Activated naive CD4-positive, alpha-beta T cell treated with anti-CD3 and anti-CD28 coated beads, Interleukin-2, amount 50 U/mL, for 72 hours (primary cell): ENCODE measurements at regions not wholly inside any gene's neighbourhood (a gene's known extent, or its start where the extent isn't known, plus 50 kb on each side); places are given as distances from the start of the nearest gene placed in this dataset.

Experiments used
- ATAC-seq, 2 donors: fragments of 150-1000 bp; cut with Tn5 transposase; 2 replicates each; pipeline ENCODE4 v1.10.0; 2021; ENCODE audit warnings: mild to moderate bottlenecking in 2 of 2, moderate library complexity in 2 of 2
- DNase-seq, 2 donors: peaks; one replicate each; pipeline ENCODE4 v3.0.0; 2021 to 2022; ENCODE audit warnings: low spot score in 2 of 2
- H3K27ac Mint-ChIP-seq, 2 donors: one replicate each; pipeline ENCODE4 v1.8.0; 2022; ENCODE audit warnings: mild to moderate bottlenecking in 2 of 2, mixed read lengths in 2 of 2
- H3K36me3 Mint-ChIP-seq, 2 donors: one replicate each; pipeline ENCODE4 v1.8.0; 2022; ENCODE audit warnings: mixed read lengths in 2 of 2
- H3K9me3 Mint-ChIP-seq, 2 donors: one replicate each; pipeline ENCODE4 v1.8.0; 2022; ENCODE audit warnings: mixed read lengths in 2 of 2

DNA sequence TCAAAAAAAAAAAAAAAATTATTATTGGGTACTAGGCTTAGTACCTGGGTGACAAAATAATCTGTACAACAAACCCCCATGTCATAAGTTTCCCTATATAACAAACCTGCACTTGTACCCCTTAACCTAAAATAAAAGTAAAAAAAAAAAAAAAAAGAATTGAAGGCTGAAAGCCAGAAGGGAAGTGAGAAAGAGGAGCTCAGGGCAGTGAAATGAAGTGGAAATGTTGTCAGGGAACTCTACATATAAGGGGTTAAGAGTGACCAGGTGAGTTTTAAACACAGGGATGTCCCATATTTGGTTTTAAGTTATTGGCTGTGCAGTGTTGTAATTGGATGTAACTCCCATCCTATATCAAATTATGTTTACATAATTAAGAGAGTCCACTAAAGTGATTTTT lies 85.7 kb upstream of the ABCD3 start:
- H3K36me3 Mint-ChIP-seq: no peaks in the 10 kb centered on the region
- no peak for ATAC-seq
- DNase-seq: no peak
- no peaks in the 10 kb centered on the region for H3K9me3 Mint-ChIP-seq
- H3K27ac Mint-ChIP-seq: no peak overlapping the region

GRCh38 chr1:94329986-94330385 lies 88.2 kb upstream of the ABCD3 start:
- H3K9me3 Mint-ChIP-seq: no peaks in the 10 kb centered on the region
- H3K36me3 Mint-ChIP-seq: no peaks in the 10 kb centered on the region
- ATAC-seq (no peak), DNase-seq (no peak)
- H3K27ac Mint-ChIP-seq: no peak overlapping the region

DNA sequence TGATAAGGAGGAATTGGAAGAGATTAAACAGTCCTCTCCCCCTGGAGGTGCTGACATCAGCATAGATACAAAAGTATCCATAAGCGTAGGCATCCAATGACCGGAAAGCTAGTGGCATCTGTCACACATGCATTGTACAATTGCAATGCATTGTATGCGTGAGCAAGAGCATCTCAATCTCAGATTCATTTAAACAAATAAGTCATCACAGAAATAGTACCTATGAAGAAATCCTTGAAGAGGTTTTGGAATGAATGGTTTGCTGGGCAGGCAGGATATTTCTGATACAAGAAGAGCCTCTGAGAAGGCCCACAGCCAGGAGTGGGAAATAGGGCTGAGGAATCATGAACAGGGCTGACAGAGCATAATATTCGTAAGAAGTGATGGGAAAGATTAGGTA lies 88.9 kb upstream of the ABCD3 start:
- ATAC-seq: no peak
- Mint-ChIP-seq H3K9me3 (no peaks in the 10 kb centered on the region), H3K27ac (no peak overlapping the region), H3K36me3 (no peaks in the 10 kb centered on the region)
- no peak for DNase-seq

GRCh38 chr1:94327001-94327690 lies 89.8 kb upstream of the ARHGAP29 start:
- Mint-ChIP-seq H3K36me3 (no peaks in the 10 kb centered on the region), H3K27ac (no peak overlapping the region), H3K9me3 (no peaks in the 10 kb centered on the region)
- DNase-seq (no peak), ATAC-seq (no peak)

DNA sequence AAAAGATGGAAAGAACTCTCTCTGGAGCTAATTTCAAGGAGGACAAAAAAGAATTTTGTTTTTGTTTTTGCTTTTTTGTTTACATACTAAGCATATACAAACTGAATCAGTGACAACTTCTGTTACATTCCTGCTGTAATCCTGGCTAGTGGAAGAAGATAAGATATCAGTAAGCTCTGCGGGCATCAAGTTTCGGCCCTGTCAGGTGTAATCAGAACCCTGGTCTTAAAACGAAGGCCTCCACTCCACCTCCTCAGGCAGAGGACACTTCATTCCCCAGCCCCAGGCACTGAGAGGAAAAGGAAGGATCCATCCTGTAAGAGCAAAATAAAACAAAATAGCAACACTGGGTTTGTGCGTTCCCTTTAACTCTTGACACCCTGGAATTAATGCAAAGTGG lies 88.9 kb upstream of the ARHGAP29 start:
- H3K27ac Mint-ChIP-seq: no peak overlapping the region
- no peak for DNase-seq
- no peaks in the 10 kb centered on the region for H3K36me3 Mint-ChIP-seq
- no peaks in the 10 kb centered on the region for H3K9me3 Mint-ChIP-seq
- ATAC-seq: no peak

GRCh38 chr1:94325377-94326302 lies 88.3 kb upstream of the ARHGAP29 start:
- Mint-ChIP-seq H3K27ac (no peak overlapping the region), H3K9me3 (no peaks in the 10 kb centered on the region), H3K36me3 (no peaks in the 10 kb centered on the region)
- no peak for ATAC-seq
- DNase-seq: no peak

GRCh38 chr1:94324178-94324544 lies 86.8 kb upstream of the ARHGAP29 start:
- no peaks in the 10 kb centered on the region for H3K36me3 Mint-ChIP-seq
- no peaks in the 10 kb centered on the region for H3K9me3 Mint-ChIP-seq
- no peak overlapping the region for H3K27ac Mint-ChIP-seq
- no peak for ATAC-seq
- DNase-seq: no peak

GRCh38 chr1:94323311-94324177 lies 86.2 kb upstream of the ARHGAP29 start:
- H3K9me3 Mint-ChIP-seq: no peaks in the 10 kb centered on the region
- no peak for ATAC-seq
- DNase-seq: no peak
- H3K27ac Mint-ChIP-seq: no peak overlapping the region
- H3K36me3 Mint-ChIP-seq: no peaks in the 10 kb centered on the region

DNA sequence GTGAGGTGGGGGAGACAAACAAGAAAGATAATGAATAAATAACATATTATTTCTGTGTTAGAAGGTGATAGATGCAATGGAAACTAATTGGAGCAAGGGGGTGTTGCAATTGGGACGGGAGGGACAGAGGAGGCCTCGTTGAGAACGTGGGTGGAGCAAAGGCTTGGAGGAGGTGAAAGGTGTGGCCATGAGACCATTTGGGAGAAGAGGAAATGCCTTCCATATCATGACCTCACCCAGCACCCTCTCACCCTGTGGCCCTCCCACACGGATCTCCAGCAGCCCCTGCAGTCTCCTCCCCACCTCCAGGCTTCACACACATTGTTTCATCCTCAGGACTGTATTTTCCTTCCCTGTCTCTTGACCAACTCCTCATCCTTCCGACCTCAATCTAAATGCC lies 85.3 kb upstream of the ARHGAP29 start:
- no peaks in the 10 kb centered on the region for H3K36me3 Mint-ChIP-seq

GRCh38 chr1:94321662-94322061 lies 84.3 kb upstream of the ARHGAP29 start:
- H3K27ac Mint-ChIP-seq: no peak overlapping the region
- no peaks in the 10 kb centered on the region for H3K9me3 Mint-ChIP-seq
- no peak for ATAC-seq
- H3K36me3 Mint-ChIP-seq: no peaks in the 10 kb centered on the region
- no peak for DNase-seq

More for the DNA sequence above, 85.3 kb upstream of the ARHGAP29 start:
- DNase-seq: no peak
- Mint-ChIP-seq H3K9me3 (no peaks in the 10 kb centered on the region), H3K27ac (no peak overlapping the region)
- no peak for ATAC-seq

DNA sequence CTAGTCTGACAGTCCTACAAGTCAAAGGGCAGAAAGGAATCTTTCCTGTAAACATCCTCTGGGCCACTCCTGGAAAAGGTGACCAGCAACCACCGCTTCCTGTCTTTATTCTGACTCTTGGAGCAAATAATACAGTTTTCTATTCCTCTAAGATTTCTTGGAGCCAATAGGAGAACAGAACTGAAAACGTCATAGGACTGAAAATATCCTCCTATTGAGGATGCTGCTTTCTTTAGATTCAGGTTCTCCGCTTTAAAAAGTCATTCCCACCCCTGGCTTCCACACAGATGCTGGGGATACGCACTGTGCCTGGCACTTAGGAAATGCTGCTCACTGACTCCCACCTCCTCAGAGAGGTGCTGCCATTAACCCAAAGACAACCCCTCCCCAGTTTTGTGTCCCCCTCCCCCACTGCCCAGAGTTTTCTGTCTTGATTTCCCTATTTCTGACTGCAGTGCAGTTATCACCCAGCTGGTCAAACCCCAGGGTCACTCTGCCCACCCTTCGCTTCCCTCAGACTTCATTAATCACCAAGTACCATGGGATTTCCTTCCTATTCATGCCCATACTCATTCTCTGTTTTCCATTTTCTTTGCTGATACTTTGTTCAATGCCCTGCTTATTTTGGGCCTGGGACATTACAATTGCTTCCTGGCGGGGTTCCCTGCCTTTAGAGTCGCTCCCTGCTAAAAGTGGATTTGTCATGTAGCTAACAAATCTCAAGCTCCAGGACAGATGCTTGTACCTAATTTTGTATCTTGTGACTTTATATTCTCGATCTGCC lies 82.1 kb upstream of the ARHGAP29 start:
- no peak for ATAC-seq
- no peaks in the 10 kb centered on the region for H3K36me3 Mint-ChIP-seq
- no peaks in the 10 kb centered on the region for H3K9me3 Mint-ChIP-seq

GRCh38 chr1:94318505-94319030 lies 81.2 kb upstream of the ARHGAP29 start:
- Mint-ChIP-seq H3K27ac (no peak overlapping the region), H3K36me3 (no peaks in the 10 kb centered on the region), H3K9me3 (no peaks in the 10 kb centered on the region)
- ATAC-seq (no peak), DNase-seq (no peak)

More for the DNA sequence above, 82.1 kb upstream of the ARHGAP29 start:
- DNase-seq: no peak
- no peak overlapping the region for H3K27ac Mint-ChIP-seq

DNA sequence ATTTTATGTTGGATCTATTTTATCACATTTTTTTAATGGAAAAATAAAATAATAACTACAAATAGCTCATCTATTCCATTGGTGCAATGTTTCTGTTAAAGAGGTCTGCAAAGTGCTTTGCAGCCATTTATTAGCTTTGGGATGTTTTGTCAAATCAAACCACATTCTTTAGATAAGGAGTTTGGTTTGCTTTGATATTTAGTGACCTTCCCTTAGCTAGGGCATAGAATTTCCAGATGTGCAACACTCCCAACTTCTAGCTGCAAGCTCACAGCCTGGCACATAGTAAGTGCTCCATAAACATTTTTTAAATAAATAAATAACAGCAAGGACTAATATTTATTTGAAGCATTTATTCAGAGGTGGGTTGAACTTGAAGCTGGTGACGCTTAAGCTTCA lies 80.4 kb upstream of the ARHGAP29 start:
- Mint-ChIP-seq H3K36me3 (no peaks in the 10 kb centered on the region), H3K27ac (no peak overlapping the region), H3K9me3 (no peaks in the 10 kb centered on the region)
- no peak for ATAC-seq
- DNase-seq: no peak

GRCh38 chr1:94316836-94317789 lies 79.7 kb upstream of the ARHGAP29 start:
- H3K27ac Mint-ChIP-seq: no peak overlapping the region
- H3K36me3 Mint-ChIP-seq: no peaks in the 10 kb centered on the region
- no peaks in the 10 kb centered on the region for H3K9me3 Mint-ChIP-seq
- no peak for ATAC-seq
- no peak for DNase-seq

DNA sequence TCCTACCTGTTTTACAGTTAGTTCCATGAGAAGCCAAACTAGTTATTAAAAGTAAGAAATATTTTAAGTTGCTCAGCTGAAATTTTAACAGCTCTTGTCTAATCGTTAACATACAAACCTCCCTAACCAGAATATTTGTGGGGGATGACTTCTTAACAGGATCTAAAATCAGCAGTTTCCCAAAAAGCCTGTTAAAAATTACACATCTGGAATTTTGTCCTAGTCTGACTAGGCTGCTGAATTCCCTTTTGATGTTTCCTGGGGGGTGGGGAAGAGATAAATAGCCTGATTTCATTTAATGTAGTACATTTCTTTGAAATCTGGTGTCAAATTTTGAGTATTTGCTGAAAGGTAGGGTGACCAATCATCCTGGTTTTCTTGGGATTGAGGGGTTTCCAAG lies 78.8 kb upstream of the ARHGAP29 start:
- H3K9me3 Mint-ChIP-seq: no peaks in the 10 kb centered on the region

More for the DNA sequence above, 78.8 kb upstream of the ARHGAP29 start:
- DNase-seq (no peak), ATAC-seq (no peak)
- Mint-ChIP-seq H3K27ac (no peak overlapping the region), H3K36me3 (no peaks in the 10 kb centered on the region)
